HL-60 (cell line): ENCODE measurements at regions not wholly inside any gene's neighbourhood (a gene's known extent, or its start where the extent isn't known, plus 50 kb on each side); places are given as distances from the start of the nearest gene placed in this dataset.

Experiments
- GABPA ChIP-seq: IDR thresholded peaks from 2 replicates; pipeline ENCODE4 v1.6.1; 2012; ENCODE audit warnings: low read depth
- TF ChIP-seq, protein P1 (sequence below): IDR thresholded peaks from one replicate; pipeline ENCODE4 v1.5.1; 2011; ENCODE audit warnings: low read length, control low read depth, inconsistent platforms; ENCODE audit not compliant: insufficient read depth

- TF ChIP-seq, protein P1, sequence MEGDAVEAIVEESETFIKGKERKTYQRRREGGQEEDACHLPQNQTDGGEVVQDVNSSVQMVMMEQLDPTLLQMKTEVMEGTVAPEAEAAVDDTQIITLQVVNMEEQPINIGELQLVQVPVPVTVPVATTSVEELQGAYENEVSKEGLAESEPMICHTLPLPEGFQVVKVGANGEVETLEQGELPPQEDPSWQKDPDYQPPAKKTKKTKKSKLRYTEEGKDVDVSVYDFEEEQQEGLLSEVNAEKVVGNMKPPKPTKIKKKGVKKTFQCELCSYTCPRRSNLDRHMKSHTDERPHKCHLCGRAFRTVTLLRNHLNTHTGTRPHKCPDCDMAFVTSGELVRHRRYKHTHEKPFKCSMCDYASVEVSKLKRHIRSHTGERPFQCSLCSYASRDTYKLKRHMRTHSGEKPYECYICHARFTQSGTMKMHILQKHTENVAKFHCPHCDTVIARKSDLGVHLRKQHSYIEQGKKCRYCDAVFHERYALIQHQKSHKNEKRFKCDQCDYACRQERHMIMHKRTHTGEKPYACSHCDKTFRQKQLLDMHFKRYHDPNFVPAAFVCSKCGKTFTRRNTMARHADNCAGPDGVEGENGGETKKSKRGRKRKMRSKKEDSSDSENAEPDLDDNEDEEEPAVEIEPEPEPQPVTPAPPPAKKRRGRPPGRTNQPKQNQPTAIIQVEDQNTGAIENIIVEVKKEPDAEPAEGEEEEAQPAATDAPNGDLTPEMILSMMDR: no peak
- no peak for TF ChIP-seq GABPA
Observed at GRCh38 chr1:57989877-57990276, 556.6 kb downstream of the OMA1 start.
